Stimulated activated CD8-positive, alpha-beta memory T cell treated with anti-CD3 and anti-CD28 coated beads, Interleukin-7, amount 100 ng/mL, for 48 hours (primary cell): ENCODE measurements at regions not wholly inside any gene's neighbourhood (a gene's known extent, or its start where the extent isn't known, plus 50 kb on each side); places are given as distances from the start of the nearest gene placed in this dataset.
"Not testable (repeated sequence)": the region's sequence is repeated elsewhere in the genome, so short reads cannot be mapped to it uniquely, and the experiment has no call there.

Experiments
- DNase-seq, 2 donors: peaks; one replicate each; pipeline ENCODE4 v3.0.0-alpha.2; 2020; ENCODE audit warnings: low read depth in 1 of 2; ENCODE audit errors: extremely low read depth in 1 of 2

DNA sequence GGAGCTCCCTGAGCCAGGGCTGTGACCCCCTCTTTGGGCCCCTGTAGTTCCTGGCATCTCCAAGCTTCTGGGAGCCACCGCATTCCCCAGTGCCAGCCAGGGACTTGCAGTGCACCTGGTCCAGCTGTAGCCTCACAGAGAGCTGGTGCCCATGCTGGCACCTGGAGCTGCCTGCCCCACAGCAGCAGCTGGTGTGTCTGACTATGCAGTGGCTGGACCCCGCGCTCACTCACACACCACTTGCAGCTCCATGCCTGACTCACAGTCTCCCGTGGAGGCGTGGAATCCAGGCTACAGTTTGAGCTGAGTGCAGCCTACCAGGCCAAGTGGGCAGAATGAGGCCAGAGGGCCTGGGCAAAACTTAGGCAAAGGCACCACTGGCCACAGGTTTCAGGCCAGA lies 102.2 kb upstream of the NAMPT start:
- no peak for DNase-seq

DNA sequence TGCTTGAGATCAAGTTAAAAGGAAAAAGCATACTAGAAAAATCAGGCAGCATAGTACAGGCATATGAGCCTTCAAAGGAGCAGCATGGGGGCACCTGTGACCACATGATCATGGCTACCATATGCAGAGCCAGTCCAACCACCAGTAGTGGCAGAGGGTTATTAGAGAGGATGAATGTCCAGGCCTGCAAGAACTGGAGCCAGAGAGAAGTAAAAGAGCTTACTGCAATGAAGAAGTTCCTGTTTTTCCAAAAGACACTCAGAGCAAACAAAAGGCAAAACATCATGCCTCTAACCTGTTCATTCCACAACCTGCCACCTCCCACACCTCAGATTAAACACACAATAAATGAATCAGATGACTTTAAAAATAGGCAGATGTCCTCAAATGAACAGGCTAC lies 99.6 kb upstream of the NAMPT start:
- no peak for DNase-seq

DNA sequence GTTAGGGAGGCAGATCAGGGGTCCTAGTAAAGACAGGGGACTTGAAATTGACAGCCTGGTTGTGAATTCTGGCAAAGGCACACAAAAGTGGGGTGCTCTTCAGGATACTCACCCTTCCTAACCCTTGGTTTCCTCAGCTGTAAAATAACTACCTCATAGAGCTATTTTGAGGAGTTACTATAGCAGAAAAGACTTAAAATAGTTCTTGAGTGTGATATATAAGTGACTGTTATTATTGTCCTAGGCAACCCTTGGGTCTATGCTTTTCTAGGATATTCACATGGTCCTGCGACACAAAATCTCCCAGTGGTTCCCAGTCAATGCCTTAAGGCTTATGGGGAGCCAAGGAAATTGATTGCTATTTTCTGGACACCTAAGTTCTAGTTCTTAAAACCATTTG lies 98.1 kb upstream of the NAMPT start:
- DNase-seq = no peak

DNA sequence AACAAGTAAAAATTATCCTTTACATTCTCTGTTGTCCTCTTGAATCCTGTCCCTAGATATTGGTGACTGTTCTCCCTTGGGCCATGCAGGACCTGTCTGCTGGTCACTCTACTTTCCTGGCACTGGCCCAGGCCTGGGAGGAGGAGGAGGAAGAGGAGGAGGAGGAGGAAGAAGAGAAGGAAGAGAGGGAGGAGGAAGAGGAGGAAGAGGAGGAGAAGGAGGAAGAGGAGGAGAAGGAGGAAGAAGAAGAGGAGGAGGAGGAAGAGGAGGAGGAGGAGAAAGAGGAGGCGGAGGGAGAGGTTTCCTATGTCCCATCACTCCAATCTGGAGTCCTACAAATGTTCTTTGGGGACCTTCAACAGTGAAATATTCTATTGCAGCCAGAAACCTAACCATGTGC lies 97.3 kb upstream of the NAMPT start:
- no peak for DNase-seq

DNA sequence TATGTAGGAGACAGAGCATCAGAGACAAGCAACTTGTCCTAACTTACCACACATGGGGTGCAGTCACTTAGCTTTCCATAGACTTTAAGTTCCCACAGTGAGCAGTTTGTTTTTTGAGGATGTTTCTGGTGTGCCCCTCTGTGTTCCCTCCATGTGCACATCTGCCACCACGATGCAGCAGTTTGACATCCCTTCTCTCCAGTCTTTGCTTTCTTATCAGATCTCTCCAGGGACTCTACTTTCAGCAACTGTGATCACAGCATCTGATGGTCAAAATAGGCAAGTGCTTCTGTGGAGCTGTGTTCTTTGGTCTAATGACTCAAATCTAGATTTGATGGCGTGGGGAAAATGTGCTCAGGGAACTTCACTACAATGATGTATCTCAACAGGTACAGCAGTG lies 96.5 kb upstream of the NAMPT start:
- DNase-seq = no peak

DNA sequence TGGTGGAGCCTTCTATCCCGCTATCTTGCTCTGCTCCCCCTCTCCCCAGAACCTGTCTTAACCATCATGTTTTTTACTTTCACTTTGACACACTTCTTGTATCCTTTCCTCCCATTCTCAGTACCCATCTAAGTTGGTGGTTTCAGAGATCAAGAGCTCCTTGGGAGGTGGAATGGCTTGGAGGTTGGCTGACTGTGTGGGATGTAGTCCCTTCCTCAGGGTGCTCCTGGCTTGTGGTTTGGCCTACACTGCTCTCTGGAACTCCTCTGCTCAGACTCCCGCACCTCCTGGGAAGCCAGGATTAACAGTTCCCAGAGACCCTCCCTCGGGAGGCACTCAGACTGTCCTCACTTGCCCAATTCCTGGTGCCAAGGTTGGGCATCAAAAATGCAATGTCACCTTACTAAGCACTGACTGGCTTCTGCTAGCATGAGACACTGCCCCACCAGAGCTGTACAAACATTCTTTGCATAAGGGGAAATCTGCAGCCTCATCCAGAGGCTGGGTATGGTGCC lies 93.1 kb upstream of the NAMPT start:
- no peak for DNase-seq

DNA sequence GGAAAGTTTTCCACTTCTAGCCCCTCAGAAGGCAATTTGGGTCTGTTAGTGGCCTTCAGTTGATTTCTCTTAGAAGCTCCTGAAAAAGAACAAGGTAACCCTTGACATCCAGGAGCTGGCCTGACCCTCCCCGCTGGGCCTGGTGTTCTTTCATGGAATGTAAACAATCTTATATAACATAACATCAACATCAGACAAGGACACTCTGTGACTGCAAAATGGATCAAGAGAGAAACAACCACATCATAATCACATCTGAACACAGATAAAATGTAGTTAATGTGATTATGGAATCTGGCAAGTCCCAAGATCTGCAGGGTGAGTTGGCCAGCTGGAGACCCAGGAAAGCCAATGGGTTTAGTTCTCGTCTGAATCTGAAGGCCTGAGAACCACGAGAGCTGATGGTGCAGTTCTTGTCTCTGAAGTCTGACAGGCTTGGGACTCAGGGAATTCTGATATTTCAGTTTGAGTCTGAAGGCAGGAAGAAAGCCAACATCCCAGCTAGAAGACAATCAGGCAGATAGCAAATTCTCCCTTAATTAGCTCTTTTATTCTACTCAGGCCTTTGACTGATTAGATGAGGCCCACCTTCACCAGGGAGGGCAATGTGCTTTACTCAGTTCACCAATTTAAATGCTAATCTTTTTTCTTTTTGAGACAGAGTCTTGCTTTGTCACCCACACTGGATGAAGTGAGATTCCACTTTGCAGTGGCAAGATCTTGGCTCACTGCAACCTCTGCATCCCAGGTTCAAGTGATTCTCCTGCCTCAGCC lies 91.4 kb upstream of the NAMPT start:
- no peak for DNase-seq

DNA sequence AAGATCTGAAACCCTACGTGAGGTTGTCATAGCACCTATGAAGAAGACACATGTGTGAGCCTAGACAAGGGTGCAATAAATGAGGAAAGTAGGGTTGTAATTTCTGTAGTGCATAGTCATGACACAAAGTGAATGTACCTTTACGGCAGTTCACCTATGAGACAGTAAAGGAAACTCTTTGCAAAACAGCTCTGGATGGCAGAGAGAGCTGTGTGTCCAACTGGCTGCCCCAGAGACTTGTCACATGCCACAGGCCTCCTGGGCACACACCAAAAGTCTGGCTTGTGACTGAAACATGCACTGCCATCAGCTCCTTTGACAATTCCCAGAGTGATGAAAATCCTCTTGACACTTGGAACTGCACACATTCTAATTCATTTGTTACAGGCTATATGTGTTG lies 90.7 kb upstream of the NAMPT start:
- no peak for DNase-seq

DNA sequence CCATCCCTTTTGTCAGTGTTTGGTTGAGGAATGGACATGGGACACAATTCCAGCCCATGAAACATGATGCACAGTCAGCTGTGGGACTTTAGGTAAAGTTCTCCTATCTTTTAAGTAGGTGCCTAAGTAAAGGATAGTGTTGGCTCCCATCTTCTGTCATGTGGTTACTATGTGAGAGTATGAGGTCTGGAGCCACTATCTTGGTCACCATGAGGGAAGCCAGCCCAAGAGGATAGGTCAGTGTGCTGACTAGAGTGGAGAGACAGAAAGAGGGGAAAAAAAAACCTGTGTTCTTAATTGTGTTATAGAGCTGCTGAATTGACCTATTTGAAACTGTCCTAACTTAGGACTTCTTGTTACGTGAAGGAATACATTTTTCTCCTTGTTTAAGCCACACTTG lies 89.7 kb upstream of the NAMPT start:
- no peak for DNase-seq

DNA sequence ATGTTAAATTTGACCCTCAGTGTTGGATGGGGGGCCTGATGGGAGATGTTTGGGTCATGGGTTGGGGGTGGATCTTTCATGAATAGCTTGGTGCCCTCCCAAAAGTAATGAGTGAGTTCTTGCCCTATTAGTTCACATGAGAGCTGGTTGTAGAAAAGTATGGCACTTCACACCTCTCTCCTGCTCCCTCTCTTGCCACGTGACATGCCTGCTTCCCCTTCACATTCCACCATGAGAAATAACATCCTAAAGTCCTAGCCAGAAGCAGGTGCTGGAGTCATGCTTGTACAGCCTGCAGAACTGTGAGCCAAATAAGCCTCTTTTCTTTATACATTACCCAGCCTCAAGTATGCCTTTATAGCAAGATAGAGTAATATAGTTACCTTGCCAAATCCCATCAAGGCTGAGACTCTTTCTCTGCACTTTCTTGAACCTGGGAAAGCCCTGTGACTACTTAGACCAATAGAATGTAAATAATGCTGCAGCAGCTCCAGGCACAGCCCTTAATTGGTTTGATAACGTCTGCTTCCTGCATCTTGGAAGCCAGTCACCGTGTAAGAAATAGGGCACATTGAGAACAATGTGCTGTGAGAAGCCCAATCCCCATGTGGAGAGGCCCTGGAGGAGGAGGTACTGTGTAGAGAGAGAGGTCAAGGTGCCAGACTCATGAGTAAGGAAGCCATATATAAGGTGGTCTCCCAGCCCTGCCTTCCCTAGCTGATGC lies 88.0 kb upstream of the NAMPT start:
- DNase-seq = no peak

DNA sequence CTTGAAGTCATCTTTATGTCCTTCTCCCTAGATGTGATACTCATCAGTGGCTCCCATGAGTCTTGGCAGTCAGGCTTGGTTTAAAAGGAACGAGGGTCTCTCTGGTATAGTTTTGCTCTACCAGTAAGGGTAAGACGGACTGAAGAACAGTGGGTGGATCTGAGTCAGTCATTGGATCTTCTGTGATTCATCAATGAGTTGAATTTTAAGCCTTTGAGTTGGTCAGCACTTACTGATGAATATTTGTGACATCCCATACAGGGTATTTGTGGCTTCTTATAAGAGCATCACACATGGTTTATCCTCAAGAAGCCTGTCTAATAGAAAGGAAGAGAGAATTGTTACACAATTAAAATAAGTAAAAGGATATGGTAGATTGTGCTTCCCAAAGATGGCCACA lies 87.3 kb upstream of the NAMPT start:
- no peak for DNase-seq

DNA sequence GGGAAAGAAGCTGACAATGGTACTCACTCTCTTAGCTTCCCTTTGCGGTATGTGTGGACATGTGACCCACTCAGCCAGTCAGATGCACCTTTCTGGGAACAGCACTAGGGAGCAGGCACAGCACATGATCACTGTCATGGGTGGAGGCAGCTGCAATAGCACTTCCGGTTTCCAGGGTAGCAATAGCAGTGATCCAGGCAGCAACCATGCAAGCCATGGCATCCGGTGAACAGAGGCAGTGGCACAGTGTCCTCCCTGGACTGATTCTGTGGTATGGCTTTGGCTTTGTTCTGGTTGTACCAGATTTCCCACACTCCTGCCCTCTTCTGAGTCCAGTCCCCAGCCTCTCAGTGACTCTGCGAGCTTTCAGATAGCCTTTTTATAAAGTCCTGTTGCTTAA lies 86.8 kb upstream of the NAMPT start:
- DNase-seq = no peak

DNA sequence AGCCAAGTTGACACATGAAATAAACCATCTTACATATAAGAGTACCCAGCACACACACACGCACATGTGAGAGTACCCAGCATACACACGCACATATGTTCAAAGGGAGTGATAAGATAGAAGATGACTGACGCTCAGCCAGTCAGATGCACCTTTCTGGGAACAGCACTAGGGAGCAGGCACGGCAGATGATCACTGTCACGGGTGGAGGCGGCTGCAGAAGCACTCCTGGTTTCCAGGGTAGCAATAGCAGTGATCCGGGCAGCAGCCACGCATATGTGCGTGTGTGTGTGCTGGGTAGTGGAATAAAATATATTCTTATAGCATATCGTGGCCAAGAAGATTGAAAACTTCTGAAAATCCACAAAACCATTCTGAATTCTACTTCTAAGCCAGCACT lies 85.8 kb upstream of the NAMPT start:
- DNase-seq = no peak

DNA sequence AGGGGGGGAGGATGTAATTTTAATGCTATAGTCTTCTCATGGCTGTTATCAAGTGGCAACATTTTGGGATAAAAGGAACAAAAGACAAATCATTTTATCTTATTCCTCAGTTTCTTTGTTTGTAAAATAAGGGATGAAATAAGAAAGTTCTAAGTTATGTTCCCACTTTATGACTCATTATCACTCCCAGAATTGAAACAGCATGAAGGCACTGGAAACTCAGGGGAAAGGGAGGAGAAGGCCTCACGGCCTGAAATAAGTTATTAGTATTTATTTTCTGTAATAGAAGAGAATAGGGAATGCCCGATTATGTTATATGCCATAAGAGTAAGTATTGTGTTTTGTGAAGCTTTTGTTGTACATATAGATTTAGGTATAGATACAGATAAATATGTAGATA lies 85.0 kb upstream of the NAMPT start:
- no peak for DNase-seq

DNA sequence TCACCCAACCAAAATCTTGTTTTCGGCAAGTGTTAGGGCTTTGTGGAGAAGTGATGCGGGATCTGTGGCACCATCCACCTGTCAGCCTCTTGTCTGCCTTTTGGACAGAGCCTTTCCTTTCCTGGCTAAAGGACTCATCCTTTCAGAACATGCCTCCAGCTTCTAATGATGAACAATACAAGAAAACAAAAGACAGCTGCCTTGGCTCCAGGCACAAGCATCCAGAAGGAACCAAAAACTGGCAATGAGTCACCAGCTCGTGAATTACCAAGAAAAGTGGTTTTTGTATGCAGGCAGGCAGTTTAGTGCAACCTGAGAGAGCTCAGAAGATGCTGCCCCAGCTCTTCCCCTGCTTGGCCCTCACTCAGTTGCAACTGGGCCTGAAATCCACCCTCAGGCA lies 84.6 kb upstream of the NAMPT start:
- DNase-seq = no peak

DNA sequence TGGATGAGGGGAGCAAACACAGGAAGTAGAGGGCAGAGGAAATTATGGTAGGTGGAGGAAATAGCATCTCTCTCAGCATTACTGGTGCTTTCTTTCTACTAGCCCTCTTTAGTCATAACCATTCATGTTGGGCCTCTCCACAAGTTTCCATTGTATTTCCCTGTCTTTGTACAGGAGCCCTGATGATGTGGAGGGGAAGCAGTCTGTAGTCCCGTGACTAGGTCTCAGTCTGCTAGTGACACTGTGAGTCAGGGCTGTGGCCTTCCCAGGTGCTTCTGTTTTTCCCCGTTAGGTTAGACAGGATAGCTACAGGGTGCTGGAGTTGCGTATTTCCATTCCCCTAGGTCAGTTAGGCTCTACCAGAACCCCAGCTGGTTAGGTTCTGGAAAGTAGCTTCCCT lies 82.9 kb upstream of the NAMPT start:
- no peak for DNase-seq

DNA sequence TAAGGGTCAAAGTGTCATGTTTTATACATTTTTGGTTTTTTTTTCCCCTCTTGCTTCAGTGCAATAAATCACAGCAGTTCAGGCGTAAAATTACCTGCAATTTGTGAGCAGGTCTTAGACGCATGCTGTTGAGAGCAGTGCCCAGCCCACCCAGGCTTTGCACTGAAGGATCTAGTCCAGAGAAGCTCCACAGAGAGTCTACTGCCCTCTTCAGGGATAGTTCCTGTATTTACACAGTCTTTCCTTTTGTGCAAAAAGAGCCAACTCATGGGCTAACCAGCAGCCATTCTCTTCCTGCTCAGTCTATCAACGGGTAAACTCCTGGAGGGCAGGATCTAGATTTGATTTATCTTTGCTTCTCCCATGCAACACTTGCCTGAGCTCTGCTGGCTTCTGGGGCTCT lies 82.2 kb upstream of the NAMPT start:
- no peak for DNase-seq

DNA sequence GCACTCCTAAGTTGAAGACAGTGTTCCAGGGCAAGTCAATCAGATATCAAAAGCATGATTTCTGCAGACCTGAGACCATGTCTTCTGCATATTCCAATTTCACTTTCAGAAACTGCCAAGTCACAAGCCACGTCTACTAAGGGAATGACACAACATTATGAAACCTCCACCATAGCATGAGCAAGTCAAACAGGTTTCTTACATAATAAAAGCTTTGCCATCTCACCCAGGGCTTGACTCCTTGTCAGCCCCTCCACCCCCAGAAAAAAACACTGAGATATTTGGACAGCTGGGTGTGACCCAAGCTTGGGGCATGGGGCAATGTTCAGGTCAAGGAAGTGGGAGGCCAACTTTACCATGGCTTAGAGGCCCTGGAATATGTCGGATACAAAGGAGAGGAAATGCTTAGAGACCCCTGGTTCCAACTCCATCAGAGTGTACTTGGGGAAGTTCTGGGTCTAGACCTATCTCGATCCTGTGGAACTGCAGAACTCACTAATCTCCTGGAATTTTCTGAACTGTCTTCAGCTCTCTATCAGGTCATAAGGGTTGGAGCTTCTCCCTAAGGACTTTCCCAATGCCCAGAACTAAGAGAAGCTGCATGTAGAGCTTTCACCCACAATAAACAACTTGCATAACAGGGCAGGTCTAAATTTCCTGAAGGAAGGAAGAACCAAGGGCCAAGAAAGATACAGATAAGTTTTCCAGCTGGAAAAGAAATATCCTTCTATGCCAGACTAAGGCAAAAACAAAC lies 80.6 kb upstream of the NAMPT start:
- no peak for DNase-seq

DNA sequence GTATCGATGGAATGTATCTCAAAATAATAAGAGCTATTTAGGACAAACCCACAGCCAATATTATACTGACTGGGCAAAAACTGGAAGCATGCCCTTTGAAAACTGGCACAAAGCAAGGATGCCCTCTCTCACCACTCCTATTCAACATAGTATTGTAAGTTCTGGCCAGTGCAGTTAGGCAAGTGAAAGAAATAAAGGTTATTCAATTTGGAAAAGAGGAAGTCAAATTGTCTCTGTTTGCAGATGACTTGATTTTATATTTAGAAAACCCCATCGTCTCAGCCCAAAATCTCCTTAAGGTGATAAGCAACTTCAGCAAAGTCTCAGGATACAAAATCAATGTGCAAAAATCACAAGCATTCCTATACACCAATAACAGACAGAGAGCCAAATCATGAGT lies 77.7 kb upstream of the NAMPT start:
- not testable (repeated sequence) for DNase-seq

DNA sequence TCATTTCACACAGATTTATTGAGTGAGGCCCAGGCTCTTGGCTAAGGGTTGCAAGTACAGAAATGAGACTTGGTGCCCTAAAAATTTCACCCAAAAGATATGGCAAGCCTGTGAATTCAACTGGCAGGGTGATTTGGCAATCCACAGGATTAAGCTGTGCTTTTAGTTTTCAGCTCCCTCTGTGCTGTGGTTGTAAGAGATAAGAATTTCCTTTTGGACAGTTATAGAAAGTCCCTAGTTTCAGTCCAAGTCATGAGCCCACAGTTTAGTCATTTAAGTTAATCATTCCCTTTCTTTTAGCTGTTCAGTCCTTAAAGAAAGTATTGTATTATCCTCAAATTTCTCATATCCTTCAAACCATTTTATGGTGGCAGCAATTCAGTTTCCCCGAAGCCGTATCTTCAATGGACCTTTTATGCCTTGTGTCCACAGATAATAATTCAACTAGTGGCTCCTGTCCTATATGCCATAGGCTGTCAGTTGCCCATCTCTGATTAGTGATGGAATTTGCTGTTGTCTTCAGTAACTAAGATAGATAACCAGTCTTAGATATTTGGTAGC lies 73.4 kb upstream of the NAMPT start:
- DNase-seq = no peak

DNA sequence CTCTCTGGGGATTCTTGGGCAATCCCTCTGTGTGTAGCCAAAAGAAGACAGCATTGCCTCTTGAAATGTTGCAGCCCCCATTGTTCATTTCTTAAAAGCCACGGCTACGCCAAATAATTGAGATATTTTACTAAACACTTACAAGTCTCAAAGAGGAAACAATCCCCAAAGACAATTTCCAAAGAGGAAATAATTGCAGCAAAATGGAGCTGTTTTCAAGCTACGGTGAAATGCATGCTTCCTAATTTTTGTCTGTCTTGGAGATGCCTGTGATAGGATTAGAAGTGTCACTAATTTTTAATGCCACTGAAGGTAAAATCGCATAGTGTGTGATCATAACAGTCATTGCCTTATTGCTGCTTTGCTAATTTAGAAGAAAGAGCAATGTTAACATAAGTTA lies 72.9 kb upstream of the NAMPT start:
- DNase-seq = no peak
